NCI-H1694 (cell line): ENCODE measurements at regions not wholly inside any gene's neighbourhood (a gene's known extent, or its start where the extent isn't known, plus 50 kb on each side); places are given as distances from the start of the nearest gene placed in this dataset.

Experiments
- DNase-seq: peaks from one replicate; lab custom pipeline; 2025; lab: John Stamatoyannopoulos, UW

DNA sequence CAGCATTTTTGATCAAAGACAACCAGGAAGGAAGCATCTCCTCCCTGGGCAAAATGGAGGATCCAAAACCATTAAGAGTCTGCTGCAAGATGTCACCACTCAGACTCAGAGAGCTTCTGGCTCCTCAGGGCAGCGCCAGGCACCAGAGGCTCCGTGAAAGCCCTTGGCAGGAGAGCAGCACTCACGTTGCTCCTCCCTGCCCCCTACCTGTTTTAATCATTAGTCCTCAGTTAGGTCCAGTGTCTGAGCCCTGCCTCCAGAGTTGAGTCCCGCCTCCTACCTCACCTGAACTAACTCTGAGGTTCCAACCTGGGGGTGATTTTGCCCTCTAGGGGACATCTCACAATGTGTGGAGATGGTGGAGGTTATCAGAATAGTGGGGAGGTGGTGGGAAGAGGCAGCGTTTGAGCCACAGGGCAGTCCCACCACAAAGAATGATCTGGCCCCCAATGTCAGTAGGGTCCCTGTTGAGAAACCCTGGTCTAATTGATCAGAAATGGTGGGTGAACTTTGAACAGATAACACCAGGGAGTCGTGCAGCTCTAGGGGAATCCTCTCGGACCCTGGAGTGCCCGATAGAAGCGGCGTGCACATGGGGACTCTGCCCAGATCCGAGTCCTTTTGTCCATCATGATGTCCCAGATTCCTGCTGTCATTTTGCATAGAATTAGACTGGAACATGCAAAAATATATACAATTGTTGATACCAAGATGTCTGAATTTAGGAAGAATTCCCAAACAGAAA, 156.7 kb upstream of the DIO3 start:
- DNase-seq, result no peak

DNA sequence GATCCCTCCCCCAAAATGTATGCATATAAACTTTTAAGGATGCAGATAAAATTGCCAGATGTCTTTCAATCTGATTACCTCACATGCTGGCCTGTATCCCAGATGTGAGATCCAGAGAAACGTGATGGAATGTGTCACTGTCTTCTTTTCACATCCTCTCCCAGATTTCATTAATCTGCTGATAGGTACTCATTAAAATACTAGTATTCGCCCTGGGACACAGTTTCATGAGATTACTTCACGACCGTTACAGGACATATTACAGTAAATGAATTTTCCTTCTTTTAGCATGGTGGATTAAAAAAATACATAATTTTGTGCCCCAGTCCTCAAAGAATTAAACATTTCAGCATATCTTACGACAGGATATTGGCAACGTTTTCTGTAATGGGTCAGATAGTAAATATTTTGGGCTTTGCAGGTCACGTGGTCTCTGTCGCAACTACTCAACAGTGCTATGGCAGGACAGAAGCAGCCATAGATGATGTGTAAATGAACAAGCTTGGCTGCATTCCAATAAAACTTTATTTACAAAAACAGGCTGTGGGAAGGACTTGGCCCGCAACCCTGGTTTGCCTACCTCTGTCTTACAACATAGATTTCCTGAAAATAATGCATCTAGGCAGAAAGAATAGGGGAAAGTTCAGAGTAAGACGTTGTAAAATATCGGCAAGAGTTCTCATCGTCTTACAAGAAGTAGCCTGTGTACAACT, 156.0 kb upstream of the DIO3 start:
- no peak for DNase-seq

DNA sequence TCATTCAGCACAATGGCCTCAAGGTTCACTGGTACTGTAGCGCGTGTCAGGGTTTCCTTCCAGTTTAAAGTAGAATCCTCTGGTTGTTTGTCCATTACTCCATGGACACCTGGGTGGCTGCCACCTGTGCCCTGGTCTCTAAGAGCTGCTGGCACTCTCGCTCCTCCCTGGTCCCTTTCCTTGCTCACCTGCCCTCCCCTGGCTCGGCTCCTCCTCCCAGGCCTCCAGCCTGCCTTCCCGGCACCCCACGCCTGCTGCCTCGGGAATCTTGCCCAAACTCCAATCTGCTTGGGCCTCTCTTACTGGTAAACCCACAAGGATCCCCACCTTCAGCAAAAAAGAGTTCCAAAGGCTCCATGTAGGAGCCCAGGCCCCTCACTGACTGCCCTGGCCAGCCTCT, 154.4 kb upstream of the DIO3 start:
- DNase-seq, result no peak

DNA sequence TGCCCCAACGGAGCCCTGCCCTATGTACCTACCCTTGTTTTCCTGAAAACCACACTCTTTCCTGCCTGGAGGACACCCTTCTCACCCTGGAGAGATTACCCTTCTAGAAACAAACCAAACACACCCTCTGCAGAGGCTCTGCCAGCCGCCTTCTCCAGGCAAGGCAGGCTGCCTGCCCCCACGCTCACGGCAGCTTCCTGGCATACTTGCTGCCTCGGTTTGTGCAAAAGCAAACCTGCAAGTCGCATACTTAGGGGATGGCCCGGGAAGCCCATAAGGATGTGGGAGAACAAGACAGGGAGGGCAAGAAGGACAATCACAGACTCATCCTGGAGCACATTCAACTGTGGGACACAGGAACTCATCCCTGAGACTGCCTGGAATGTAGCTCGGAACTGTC, 154.0 kb upstream of the DIO3 start:
- DNase-seq, result no peak

DNA sequence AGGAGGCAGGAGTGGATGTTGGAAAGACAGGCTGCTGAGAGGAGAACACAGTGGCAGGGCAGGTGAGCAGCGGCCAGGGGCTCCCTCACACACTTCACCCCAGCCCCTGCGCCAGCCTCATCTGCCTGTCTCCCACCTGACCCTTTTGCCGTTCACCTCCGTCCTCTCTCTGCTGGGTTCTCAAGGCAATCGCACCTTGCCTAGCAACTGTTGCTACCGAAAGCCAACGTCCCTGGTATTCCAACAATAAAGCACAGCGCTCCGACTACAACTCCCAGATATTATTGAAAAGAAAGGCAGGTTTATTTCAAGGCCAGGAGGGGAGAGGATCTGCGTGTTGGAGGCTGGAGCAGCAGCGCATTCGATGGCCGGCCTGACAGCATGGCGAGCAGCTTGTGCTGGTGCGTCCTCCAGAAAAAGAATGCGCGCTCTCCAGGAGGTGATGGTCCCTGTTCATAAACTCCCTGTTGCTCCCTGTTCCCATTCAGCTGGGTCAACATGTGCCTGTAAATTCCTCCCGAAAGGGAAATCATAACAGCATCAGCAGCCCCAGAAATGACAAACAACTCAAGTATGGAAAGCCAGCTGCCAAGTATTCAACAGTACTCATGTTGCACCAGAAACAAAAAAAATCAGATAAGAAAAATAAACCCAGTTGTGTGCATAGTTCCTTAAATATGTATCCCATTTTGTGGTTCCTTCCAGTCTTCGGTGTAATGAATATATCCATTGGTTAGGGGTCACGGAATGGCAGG, 153.0 kb upstream of the DIO3 start:
- DNase-seq, result no peak

DNA sequence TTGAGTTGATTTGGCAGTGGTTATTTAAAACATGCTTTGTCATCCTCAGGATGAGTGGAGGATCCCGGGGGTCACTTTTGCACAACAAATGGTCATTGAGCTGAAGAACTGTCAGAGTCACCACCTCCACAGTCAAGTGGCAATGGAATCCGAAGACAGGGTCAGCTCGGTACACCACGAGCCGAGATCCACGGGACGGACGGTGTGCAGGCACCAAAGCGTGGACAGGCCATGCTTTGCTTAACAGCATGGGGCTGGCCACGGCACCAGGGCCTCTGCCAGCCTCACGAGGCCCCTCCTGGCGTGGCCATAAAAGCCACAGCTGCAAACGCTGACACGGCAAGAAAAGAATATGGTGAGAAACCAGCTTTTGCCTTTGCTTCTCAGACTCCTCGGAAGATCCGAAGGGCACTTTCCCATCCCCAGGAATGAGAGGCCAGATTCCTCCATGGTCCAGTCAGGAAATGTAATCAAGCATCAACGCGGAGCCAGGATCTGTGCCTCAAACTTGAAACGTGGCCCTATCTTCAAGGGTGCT, 152.2 kb upstream of the DIO3 start:
- DNase-seq, result no peak

DNA sequence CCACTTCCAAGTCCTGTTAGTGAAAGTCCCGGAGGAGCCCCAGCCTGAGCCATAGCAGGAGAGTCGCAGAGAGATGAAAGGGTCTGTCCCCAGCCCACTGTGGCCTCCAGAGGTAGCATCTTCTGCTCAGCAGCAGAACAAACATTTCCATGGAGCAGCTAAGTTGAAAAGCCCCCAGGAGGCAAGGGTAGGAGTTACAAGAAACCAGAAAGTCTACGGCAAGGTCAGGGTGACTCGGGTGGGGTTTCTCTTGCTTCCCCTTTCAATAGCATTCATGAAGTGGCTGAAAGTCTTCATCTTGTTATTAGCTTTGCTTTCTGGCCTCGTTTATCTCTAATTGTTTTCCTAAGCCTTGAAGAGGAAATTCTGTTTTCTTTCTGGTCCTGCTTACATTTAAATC, 151.2 kb upstream of the DIO3 start:
- DNase-seq, result no peak

DNA sequence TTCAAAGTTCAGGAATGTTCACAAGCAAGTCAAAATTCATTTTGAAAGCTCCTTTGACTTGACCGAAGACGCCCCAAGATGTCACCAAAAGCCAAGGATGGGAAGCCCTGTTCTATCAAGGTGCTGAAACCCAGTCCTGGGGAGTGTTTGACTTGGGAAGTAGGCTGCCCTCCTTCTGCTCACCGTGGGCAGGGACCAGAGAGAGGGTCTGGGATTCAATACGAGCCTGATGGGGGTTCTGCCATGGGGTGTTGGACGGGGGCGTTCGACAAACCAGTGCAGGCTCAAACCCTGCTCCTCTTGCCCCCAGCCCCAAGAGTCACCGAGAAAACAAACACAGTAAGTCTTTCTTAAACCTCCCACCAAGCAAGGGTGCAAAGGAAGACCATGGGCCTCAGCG, 150.1 kb upstream of the DIO3 start:
- DNase-seq, result no peak

DNA sequence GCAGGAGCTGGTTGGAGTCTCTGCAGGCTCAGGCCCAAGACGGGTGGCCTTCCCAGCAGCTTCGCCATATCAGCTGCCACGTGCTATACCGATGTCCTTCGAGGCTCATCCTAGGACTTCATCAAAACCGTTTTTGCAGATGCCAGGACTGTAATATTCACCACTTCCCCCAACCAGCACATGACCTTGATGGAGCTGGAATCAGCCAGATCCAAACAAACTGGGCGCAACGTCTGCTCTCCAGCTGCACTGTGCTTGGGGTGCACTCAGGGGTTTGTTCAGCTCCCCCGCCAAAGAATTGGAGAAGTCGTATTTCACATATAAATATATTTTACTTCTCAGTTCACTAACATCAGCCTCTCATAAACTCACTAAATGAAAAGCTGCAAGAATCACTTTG, 149.5 kb upstream of the DIO3 start:
- DNase-seq, result no peak

DNA sequence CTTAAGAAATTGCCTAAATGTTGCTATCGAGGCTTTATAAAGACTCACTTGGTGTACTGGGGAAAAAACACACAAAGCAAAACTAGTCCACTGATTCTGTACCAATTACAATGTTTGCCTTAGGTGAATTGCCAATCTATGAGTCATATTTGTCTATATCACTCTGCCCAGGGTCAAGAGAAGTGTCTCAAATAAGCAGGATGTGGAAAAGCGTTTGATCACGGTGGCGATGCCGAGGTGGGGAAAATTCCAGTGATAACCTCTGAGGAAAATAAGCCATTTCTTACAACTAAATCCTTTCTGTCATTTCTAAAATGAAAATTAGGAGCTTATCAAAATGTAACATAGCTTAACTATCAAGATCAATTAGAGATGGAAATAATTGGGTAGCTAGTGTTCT, 148.6 kb upstream of the DIO3 start:
- no peak for DNase-seq

DNA sequence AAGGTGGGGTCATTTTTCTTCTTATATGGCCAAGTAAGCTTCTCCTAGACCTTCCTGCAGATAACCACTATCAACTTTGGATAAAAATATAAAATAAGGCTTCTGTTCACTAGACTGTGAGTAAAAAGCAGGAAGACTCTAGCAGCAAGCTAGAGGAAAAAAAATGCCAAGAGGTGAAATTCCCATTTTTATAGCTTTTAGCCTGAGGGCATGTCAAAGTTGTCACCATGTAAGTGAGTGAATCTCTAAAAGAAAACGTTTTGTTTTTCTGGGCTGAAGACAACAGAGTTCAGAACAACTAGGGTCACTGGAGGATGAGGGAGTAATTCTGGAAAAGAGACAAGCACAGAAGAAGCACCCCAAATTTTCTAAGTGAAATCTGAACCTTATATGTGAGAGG, 143.9 kb upstream of the DIO3 start:
- DNase-seq, result no peak

DNA sequence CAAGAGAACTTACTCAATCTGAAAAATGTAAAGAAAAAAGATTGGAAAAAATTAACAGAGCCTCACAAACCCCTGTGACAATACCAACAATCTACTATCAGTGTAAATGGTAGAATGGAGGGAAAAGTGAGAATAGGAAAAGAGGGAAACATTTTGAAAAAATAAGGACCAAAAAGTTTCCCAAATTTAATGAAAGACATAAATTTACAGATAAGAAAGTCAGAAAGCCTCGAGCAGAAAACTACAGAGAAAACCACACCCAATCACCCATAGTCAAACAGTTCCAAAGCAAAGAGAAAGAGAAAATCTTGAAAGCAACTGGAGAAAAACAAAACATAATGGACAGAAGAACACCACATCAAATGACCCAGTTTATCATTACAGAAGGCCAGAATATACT, 142.7 kb upstream of the DIO3 start:
- no peak for DNase-seq

DNA sequence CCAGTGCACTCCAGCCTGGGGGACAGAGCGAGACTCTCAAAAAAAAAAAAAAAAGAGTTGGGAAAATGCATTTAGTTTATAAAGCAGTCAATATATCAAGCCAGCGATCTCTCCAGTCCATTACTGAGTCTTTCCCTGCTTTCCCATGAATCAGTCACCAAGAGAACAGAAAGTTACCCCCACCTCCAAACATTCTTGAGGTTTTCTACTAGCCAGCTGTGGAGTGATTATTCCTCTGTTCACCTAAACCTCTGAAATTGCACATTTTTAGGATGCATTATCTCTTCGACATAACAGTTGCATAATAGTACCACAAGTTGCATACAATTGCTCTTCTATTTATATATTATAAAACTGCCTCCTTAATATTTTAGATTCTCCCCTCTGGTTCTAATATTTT, 134.8 kb upstream of the DIO3 start:
- no peak for DNase-seq

DNA sequence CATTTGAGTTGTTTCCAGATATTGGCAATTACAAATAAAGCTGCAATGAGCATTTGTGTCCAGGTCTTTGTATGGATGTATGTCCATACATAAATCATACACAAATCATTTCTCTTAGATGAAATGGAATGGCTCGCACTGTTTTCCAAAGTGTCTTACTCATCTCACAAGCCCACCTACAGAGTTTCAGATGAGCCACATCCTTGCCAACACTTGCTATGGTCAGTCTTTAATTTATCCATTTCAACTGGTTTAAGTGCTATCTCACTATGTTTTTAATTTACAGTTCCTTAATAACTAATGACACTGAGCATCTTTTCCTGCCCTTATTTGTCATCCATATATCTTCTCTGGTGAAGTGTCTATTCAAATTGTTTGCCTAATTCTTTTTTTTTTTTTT, 132.9 kb upstream of the DIO3 start:
- no peak for DNase-seq

DNA sequence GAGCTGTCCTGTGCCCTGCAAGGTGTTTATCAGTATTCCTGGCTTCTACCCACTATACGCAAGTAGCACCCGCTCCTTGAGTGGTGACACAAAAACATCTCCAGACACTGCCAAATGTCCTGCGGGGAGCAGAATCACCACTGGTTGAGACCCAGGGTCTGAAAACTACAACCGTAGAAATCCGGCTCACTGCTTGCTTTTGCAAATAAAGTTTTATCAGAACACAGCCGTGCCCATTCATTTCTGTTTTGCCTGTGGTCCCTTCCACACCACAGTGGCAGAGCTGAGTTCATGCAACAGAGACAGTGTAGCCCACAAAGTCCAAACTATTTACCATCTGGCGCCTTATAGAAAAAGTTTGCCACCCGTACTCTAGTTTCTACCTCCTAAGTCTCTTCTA, 125.7 kb upstream of the DIO3 start:
- no peak for DNase-seq

DNA sequence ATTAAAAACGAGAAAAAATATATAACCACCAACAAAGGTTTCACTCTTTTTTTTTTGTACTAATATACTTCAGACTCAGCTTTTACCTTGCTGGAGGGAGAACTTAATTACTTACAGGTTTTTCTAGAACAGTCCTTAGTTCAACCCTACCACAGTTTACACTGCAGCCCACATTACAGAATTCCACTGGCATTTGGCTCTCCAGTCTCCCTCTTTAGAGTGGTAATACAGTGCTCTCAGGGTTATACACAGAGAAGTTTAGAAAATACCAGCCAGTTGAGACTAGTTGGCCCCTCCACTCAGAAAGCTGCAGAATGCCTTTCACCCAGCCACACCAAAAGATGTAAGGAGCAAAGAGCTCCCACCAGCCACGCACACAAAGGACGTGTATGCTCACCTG, 122.3 kb upstream of the DIO3 start:
- DNase-seq, result no peak

DNA sequence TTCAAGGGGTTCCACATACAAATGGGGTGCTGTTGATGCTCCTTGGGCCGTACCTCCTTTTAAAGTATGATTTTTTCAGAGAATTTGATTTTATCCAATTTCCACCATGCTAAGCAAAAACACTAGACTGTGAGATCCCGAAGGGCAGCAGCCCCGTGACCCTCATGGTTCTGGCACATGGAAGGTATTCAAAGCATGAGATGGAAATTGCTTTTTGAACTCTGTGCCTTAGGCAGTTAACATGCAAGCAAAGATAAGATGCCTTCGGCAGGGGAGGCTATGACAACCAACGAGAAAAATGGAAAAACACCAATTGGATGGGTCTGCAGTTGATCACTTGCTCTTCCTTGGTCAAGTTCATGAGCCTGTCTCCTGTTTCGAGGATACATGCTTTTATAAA, 120.8 kb upstream of the DIO3 start:
- no peak for DNase-seq

DNA sequence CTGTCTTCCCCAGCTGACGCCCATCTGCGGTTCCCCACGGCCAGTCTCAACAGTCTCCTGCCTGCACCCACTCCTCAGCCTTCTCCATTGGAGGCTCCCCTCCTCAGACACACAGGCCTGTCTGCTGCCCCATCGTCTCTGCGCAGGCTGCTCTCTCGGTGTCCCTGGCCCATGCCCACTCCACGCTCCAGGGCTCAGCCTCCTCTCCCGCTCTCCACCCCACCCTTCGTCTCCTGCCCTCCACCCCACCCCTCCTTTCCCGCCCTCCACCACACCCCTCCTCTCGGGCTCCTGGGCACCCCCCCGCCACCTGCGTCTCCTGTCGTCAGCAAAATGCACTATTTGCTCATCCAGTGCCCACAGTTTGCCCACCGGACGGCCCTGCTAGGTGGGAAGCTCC, 119.6 kb upstream of the DIO3 start:
- DNase-seq, result no peak

DNA sequence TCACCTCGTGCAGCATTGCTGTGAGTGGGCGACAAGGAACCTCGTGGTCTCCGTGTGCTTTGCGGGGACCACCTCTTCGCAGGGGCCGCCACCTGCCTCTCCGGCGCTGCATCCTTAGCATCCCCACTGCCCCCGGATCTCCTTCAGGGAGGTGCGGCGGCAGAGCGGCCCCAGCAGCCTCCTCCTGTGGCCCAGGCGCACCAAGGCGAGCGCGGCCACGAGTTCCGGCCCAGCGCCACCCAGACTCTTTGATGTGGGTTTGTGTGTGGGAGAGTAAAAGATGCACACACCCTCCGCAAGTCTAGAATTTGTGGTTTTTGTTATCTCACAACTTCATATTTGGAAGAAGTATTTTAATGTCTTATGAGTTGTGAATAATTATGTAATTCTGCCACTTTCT, 118.8 kb upstream of the DIO3 start:
- no peak for DNase-seq

DNA sequence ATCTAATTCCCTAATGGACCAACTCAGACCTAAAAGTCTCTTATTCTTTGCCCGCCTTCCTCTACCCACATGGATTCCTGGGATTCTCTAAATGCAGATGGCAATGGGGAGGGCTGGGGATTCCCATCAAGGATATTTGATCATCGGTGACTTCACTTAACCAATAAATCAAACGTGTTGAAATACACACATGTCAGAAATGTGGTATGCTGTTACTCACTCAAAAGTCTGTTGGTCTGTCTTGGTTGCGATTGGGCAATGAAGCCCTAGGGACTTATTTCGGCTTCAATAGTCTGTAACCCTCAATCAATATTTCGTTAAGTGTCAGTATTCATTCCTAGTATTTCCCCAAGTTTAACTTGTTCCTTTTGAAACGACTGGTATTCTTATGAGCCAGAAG, 117.2 kb upstream of the DIO3 start:
- DNase-seq, result no peak

DNA sequence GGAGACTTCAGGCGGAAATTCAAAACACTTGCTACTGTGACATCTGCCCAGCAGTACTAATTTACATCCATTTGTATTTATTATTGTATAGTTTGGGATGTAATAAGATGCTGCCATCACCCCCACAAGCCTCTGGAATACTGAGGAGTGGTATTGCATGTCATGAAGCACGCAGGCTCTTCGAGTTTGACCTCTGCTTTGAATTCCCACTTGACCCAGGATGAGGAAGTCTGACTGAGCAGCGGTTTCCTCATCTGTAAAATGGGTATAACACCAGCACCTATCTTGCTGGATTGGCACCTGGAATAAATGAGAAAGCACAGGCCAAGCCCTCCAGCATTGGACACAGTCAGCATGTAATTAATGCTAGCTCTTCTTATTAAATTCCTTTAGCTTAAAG, 116.0 kb upstream of the DIO3 start:
- DNase-seq, result no peak

DNA sequence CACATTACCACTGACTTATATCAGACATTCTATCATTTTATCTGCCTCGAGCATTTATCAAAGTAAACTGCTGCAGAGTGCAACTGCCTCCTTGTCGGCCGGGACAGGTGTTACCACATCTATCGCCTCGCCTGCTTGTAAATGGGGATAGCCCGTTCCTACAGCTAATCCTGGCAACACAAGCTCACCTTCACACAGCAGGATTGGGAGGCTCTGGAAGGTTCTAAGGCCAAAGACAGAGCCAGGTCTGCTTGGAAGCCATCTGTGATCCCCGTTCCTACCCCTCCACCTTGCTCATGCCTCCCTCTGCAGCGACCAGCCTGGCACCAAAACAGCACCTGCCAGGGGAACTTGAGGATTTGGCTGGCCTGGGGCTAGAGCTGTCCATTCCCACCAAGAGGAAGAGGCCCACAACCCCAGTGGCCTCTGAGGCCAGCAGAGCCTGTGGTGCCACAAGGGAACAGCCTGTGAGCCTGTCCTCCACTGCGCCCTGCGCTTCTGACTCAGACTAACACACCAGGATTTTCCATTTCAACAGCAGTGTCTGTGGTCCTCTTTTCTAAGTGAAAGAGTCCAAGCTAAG, 114.8 kb upstream of the DIO3 start:
- no peak for DNase-seq

DNA sequence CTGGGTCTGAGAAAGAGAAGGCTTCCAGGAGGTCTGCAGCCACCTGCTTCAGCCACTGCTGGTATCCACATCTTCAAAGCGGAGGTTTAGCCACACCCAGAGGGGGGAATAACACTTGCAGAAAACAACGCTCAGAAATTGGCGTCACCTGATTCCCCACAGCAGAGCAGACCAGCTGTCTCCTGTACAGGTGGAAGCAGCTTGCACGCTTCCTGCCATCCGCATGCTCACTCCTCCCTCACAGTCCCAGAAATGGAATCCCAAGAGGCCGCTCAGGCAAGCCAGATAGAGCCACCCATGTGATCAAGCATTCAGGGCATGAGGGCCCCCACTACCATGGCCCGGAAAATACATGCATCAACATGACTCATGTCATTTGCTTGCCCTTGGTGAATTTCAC, 112.2 kb upstream of the DIO3 start:
- DNase-seq, result no peak
